Activated CD4-positive, alpha-beta T cell treated with anti-CD3 and anti-CD28 coated beads for 1 hour (primary cell): ENCODE measurements at regions not wholly inside any gene's neighbourhood (a gene's known extent, or its start where the extent isn't known, plus 50 kb on each side); places are given as distances from the start of the nearest gene placed in this dataset.

Experiments used
- DNase-seq: peaks from one replicate; pipeline ENCODE4 v3.0.0-alpha.2; 2020

GRCh38 chr20:42020316-42020715 is 402.1 kb upstream of the CHD6 start:
- no peak for DNase-seq

GRCh38 chr20:42018979-42019378 is 400.8 kb upstream of the CHD6 start:
- DNase-seq = no peak

- no peak for DNase-seq
Observed at GRCh38 chr20:42010090-42010489, 391.9 kb upstream of the CHD6 start.

GRCh38 chr20:42007251-42007650 is 389.1 kb upstream of the CHD6 start:
- no peak for DNase-seq

- DNase-seq = no peak
Observed at GRCh38 chr20:42005211-42005610, 387.0 kb upstream of the CHD6 start.

- no peak for DNase-seq
Observed at GRCh38 chr20:42003380-42003779, 385.2 kb upstream of the CHD6 start.

- no peak for DNase-seq
Observed at GRCh38 chr20:41998539-41999341, 380.6 kb upstream of the CHD6 start.

- no peak for DNase-seq
Observed at GRCh38 chr20:41996951-41997350, 378.8 kb upstream of the CHD6 start.

- no peak for DNase-seq
Observed at GRCh38 chr20:41992481-41992880, 374.3 kb upstream of the CHD6 start.

GRCh38 chr20:41991412-41991811 is 373.2 kb upstream of the CHD6 start:
- DNase-seq = no peak

GRCh38 chr20:41989935-41990635 is 371.9 kb upstream of the CHD6 start:
- DNase-seq = no peak

- no peak for DNase-seq
Observed at GRCh38 chr20:41989039-41989679, 371.0 kb upstream of the CHD6 start.

GRCh38 chr20:41984031-41984430 is 365.9 kb upstream of the CHD6 start:
- no peak for DNase-seq

GRCh38 chr20:41983159-41983558 is 365.0 kb upstream of the CHD6 start:
- no peak for DNase-seq

GRCh38 chr20:41981746-41982145 is 363.6 kb upstream of the CHD6 start:
- no peak for DNase-seq

GRCh38 chr20:41978875-41979274 is 360.7 kb upstream of the CHD6 start:
- DNase-seq = no peak

GRCh38 chr20:41978246-41978790 is 360.1 kb upstream of the CHD6 start:
- DNase-seq = no peak

- DNase-seq = no peak
Observed at GRCh38 chr20:41969656-41970055, 351.5 kb upstream of the CHD6 start.

- DNase-seq = no peak
Observed at GRCh38 chr20:41960166-41960565, 342.0 kb upstream of the CHD6 start.

- DNase-seq = no peak
Observed at GRCh38 chr20:41958391-41958790, 340.2 kb upstream of the CHD6 start.

GRCh38 chr20:41956338-41957074 is 338.3 kb upstream of the CHD6 start:
- no peak for DNase-seq

- DNase-seq = no peak
Observed at GRCh38 chr20:41952166-41952565, 334.0 kb upstream of the CHD6 start.

- no peak for DNase-seq
Observed at GRCh38 chr20:41951615-41952014, 333.4 kb upstream of the CHD6 start.
